Right atrium auricular region (tissue), 2 donors: ENCODE measurements at regions not wholly inside any gene's neighbourhood (a gene's known extent, or its start where the extent isn't known, plus 50 kb on each side); places are given as distances from the start of the nearest gene placed in this dataset.

Experiments used
- DNase-seq: peaks from one replicate; pipeline ENCODE4 v3.0.0-alpha.2; 2019; ENCODE audit warnings: low spot score
- H3K27ac ChIP-seq, 2 donors: fragments of 200-600 bp; sonication (generic); 1 replicate in 1 of 2; 2 replicates in 1 of 2; pipeline ENCODE4 v1.5.1; 2016 to 2019
- H3K27me3 ChIP-seq, 2 donors: fragments of 200-600 bp; sonication (generic); one replicate each; pipeline versions ENCODE4 v1.5.1 to v1.6.0; 2017 to 2019
- H3K36me3 ChIP-seq: fragments of 200-600 bp; sonication (generic); one replicate; pipeline ENCODE4 v1.5.1; 2016
- H3K4me1 ChIP-seq, 2 donors: fragments of 200-600 bp; sonication (generic); one replicate each; pipeline versions ENCODE4 v1.5.1 to v1.6.0; 2017 to 2019
- H3K4me3 ChIP-seq, 2 donors: fragments of 200-600 bp; sonication (generic); 1 replicate in 1 of 2; 2 replicates in 1 of 2; pipeline ENCODE4 v1.5.1; 2017 to 2019; ENCODE audit warnings: mild to moderate bottlenecking in 1 of 2, moderate library complexity in 1 of 2
- H3K9me3 ChIP-seq, 2 donors: fragments of 200-600 bp; sonication (generic); one replicate each; pipeline ENCODE4 v1.5.1; 2019
- TF ChIP-seq, protein P1 (sequence below), 2 donors: fragments of 200-600 bp; sonication (generic); IDR thresholded peaks; one replicate each; pipeline ENCODE4 v1.5.1; 2019; ENCODE audit warnings: antibody characterized with exemption in 2 of 2

GRCh38 chr6:98717322-98717877 is 117.0 kb upstream of the POU3F2 start:
- no peak for DNase-seq
- TF ChIP-seq, protein P1, sequence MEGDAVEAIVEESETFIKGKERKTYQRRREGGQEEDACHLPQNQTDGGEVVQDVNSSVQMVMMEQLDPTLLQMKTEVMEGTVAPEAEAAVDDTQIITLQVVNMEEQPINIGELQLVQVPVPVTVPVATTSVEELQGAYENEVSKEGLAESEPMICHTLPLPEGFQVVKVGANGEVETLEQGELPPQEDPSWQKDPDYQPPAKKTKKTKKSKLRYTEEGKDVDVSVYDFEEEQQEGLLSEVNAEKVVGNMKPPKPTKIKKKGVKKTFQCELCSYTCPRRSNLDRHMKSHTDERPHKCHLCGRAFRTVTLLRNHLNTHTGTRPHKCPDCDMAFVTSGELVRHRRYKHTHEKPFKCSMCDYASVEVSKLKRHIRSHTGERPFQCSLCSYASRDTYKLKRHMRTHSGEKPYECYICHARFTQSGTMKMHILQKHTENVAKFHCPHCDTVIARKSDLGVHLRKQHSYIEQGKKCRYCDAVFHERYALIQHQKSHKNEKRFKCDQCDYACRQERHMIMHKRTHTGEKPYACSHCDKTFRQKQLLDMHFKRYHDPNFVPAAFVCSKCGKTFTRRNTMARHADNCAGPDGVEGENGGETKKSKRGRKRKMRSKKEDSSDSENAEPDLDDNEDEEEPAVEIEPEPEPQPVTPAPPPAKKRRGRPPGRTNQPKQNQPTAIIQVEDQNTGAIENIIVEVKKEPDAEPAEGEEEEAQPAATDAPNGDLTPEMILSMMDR (IDR thresholded peaks at IDR 0.05), result no peak
- Histone ChIP-seq H3K27me3 (no peaks in the 10 kb centered on the region), H3K4me3 (no peak overlapping the region), H3K36me3 (no peaks in the 10 kb centered on the region), H3K4me1 (no peaks in the 10 kb centered on the region), H3K9me3 (no peaks in the 10 kb centered on the region), H3K27ac (no peak overlapping the region)

GRCh38 chr6:98717988-98718387 is 116.4 kb upstream of the POU3F2 start:
- H3K9me3 ChIP-seq, result no peaks in the 10 kb centered on the region
- no peak for DNase-seq
- TF ChIP-seq, protein P1 (IDR thresholded peaks at IDR 0.05), result no peak
- no peak overlapping the region for H3K4me3 ChIP-seq
- H3K4me1 ChIP-seq, result no peaks in the 10 kb centered on the region
- no peaks in the 10 kb centered on the region for H3K27me3 ChIP-seq
- no peak overlapping the region for H3K27ac ChIP-seq
- no peaks in the 10 kb centered on the region for H3K36me3 ChIP-seq

DNA sequence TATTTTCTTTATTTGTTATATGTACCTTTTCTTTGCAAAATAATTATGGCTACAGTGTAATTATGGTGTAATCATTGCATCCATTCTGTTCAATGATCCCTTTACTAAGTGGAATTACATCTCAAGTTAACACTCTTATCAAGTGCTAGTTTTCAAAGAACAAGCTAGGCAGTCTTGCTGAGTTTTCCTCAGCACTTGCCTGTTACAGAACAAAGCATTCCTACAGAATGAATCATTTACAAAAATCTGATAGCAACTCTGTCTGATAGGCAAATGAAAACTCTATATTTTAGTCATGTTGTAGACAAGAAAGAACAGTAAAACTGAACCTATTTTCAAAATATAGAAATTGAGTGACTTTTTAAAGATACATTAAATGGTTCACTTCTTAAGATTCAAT is 109.8 kb upstream of the POU3F2 start:
- Histone ChIP-seq H3K4me3 (no peak overlapping the region), H3K4me1 (no peaks in the 10 kb centered on the region), H3K9me3 (no peaks in the 10 kb centered on the region), H3K27me3 (no peaks in the 10 kb centered on the region), H3K27ac (no peak overlapping the region), H3K36me3 (no peaks in the 10 kb centered on the region)
- DNase-seq, result no peak
- TF ChIP-seq, protein P1 (IDR thresholded peaks at IDR 0.05), result no peak

GRCh38 chr6:98747273-98747672 is 87.1 kb upstream of the POU3F2 start:
- Histone ChIP-seq H3K4me3 (no peak overlapping the region), H3K27me3 (no peaks in the 10 kb centered on the region), H3K9me3 (no peaks in the 10 kb centered on the region), H3K27ac (no peak overlapping the region), H3K4me1 (no peaks in the 10 kb centered on the region), H3K36me3 (no peaks in the 10 kb centered on the region)
- TF ChIP-seq, protein P1 (IDR thresholded peaks at IDR 0.05), result no peak
- DNase-seq, result no peak

GRCh38 chr6:98747960-98748359 is 86.4 kb upstream of the POU3F2 start:
- Histone ChIP-seq H3K36me3 (no peaks in the 10 kb centered on the region), H3K4me1 (no peaks in the 10 kb centered on the region), H3K27me3 (no peaks in the 10 kb centered on the region), H3K27ac (no peak overlapping the region), H3K9me3 (no peaks in the 10 kb centered on the region), H3K4me3 (no peak overlapping the region)
- TF ChIP-seq, protein P1 (IDR thresholded peaks at IDR 0.05), result no peak
- no peak for DNase-seq

DNA sequence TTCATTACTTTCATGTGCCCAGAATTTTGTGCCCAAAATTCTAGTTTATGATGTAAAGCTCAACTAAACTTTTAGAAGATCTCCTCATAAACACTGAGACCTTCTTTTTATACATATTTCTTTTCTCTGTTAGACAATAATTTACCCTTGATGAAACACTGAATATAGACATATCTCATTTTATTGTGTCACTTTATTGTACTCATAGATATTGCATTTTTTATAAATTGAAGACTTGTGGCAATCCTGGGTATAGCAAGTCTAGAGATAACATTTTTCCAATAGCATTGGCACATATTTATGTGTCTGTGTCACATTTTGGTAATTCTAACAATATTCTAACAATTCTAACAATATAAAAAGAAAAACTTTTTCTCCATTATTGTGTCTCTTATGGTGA is 74.9 kb upstream of the POU3F2 start:
- H3K36me3 ChIP-seq, result no peaks in the 10 kb centered on the region
- H3K4me3 ChIP-seq, result no peak overlapping the region
- TF ChIP-seq, protein P1 (IDR thresholded peaks at IDR 0.05), result no peak
- H3K27me3 ChIP-seq, result no peaks in the 10 kb centered on the region
- H3K4me1 ChIP-seq, result no peaks in the 10 kb centered on the region
- no peak for DNase-seq
- H3K27ac ChIP-seq, result no peak overlapping the region
- H3K9me3 ChIP-seq, result peaks cover 0 to 6% of the 10 kb centered on the region in 2 donors
